GM18520 (cell line): ENCODE measurements at regions not wholly inside any gene's neighbourhood (a gene's known extent, or its start where the extent isn't known, plus 50 kb on each side); places are given as distances from the start of the nearest gene placed in this dataset.

Source experiments
- ATAC-seq: cut with Tn5 transposase; IDR thresholded peaks from one replicate; pipeline ENCODE4 v1.9.1; 2021; ENCODE audit not compliant: unreplicated experiment

DNA sequence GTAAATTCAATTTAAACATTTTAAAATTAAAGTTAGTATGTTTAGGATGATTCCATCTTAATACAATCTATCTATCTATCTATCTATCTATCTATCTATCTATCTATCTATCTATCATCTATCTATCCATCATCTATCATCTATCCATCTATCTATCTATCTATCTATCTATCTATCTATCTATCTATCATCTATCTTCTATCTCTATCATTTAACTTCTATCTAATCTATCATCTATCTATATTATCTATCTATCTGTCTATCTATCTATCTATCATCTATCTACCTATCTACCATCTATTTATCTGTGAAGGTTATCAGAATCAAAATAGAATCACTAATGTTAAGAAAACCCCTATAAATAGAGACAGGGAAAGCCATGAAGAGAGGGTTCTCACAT, 78.3 kb downstream of the RAMP3 start:
- no peak for ATAC-seq

DNA sequence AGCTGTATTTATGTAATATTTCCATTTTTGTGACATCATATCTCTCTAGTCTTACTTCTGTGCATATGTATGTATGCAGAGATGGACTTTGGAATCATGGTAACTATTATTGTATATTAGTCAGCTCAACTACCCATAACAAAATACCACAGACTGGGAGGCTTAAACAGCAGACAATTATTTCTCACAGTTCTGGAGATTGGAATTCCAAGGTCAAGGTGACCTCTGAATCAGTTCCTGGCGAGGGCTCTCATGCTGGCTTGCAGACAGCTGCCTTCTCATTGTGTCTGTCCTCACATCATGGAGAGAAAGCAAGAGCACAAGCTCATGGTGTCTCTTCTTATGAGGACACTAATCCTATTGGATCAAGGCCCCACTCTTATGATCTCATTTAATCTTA, 79.1 kb downstream of the RAMP3 start:
- no peak for ATAC-seq

DNA sequence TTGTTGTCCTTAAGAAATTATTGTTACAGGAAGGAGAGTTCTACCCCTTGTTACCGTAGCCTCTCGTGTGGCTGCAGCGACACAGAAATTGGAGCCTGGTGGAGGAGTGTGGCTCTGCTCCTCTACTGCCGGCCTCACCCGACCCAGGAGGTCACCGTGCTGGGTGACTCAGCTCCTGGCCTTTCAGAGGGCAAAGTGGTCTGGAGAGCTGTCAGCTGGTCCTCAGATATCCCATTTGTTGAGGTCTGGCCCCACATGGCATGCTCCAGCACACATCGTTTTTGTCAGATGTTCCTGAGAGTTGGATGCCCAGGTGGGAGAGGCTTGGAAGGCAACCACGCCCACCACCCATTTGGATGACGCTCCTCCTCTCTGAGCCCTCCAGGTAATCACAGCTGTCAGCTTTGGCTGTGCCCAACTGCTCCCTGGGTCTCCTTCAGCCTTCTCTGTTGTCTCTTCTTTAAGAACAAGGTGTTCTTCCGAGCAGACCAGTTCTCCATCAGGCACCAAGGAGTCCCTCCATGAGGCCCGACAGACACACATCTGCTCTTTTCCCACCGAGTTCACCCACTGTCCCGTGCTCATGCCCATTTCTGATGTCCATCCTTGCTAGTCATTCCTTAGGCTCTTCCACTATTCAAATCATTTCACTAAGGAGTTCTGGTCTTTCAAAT, 80.3 kb downstream of the RAMP3 start:
- ATAC-seq, result no peak

DNA sequence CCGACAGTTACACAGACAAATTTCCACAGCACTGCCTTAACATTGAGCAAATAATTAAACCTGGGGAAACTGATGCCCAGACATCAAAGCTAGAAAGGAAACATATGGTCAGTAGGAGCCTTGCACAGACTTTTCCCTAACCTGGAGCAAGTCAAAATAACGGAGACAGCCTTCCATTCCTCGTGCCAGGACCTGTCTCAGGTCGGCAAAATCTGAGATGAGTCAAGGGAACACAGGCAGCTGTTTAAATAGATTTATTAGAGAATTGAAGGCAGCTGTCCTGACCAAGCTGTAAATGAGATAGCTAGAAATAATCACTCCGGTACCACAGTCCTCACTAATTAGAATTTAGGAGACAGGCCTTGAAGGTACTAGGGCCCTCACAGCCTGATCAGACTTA, 81.2 kb downstream of the RAMP3 start:
- ATAC-seq, result no peak

DNA sequence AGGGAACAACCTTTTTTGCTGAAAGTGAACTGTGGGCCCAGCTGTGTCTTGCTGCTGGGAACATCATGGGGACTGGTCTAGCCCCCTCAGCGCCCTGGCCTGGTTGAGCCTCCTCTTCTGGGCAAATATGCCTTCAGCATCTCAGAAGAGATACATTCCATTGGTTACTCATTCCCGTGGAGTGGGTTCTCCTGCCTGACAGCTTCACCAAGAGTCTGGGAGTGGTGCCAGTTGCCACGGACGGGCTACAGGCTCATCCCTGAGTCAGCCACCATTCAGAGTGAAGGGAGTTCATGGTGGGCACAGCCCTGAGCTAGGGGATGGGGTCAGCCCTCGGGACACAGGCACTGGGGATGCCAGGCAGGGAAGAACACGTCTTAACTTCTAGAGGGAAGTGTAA, 81.9 kb downstream of the RAMP3 start:
- no peak for ATAC-seq

DNA sequence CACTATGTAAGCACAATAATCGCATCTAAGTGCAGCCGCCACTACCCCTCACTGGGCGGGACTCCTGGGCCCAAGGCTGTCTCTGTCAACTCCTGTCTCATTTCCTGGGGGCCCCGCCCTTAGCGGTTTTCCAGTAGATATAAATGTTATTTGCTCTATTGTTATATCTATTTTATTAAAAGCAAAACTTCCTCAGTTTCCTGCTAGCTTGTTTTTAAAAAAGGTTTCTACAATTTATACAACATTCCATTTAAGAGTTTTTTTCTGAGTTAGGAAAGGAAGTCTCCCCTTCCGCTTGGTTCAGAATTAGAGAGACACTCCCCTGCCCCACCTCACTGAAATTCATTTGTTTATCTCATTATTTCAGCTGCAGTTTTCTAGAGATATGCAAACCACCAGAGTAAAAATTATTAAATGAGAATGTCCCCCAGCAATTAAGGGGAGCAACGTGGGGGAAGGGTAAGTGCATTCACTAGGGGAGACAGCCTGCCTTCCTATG, 82.7 kb downstream of the RAMP3 start:
- ATAC-seq, result no peak

DNA sequence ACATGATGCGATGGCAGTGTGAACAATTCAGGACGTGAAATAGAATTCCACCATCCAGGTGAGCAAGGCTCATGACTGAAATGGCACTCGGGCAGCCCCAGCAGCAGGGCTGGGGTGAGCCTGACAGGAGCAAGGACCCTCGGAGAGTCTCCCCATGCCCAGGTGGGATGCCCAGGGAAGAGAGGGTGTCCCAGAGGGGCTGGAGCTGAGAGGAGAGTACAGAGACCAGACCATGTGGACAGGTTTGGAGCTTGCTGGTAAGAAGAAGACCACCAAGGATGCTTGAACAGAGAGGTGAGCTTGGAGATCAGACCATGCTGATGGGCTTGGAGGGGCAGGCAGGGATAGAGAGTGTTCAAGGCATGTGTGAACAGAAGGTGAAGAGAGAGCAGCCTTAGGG, 83.3 kb downstream of the RAMP3 start:
- no peak for ATAC-seq

DNA sequence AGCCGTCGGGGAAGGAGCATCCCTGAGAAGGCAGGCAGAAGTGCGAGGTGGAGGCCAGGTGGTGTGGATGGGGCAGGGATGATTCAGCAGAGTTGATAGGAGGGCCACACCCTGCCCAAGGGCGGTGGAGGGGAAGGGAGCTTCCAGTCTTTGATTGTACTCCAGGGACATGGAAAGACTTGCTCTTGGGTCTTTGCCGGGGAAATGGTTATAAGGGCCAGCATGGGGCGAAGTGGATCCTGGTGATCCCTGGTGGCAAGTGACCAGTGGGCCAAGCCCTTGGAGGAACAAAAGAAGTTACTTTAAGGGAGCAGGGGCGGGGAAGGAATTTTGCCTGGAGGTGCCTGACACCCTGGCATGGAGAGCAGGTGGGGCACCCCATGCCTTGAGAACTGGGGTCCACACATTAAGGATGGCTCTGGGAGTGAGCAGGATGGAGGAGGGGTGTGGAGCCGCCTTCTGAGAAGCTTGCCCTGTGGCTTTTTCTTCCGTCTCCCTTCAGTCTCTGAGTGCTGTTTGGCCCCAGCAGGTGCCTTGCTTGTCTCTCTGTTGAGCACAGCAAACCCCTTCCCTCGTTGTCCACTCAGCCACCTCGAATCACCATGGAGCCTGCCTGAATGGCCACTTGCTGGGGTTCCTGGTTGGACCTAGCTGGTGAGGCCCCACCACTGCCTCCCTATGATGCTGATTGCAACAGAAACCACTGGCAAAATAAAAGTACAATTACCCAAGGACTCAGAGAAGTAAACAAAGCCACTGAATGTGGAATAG, 83.9 kb downstream of the RAMP3 start:
- ATAC-seq, result no peak

DNA sequence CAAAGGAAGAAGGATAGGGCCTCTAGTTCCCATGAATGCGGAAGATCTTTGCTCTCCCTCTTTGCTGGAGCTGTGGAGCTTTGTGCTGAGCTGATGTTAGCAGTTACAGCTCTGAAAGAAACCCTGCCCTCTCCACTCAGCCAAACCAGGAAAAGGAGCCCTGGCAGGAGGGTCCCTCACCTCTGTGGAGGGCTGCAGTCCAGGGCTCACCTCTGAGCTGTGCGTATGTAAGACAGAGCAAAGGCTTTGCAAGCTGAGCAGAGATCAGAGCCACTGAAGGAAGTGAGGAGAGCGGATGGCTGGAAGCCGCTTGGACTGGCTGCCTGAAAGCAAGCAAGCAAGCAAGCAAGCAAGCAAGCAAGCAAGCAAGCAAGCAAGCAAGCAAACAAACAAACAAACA, 84.7 kb downstream of the RAMP3 start:
- ATAC-seq, result no peak

DNA sequence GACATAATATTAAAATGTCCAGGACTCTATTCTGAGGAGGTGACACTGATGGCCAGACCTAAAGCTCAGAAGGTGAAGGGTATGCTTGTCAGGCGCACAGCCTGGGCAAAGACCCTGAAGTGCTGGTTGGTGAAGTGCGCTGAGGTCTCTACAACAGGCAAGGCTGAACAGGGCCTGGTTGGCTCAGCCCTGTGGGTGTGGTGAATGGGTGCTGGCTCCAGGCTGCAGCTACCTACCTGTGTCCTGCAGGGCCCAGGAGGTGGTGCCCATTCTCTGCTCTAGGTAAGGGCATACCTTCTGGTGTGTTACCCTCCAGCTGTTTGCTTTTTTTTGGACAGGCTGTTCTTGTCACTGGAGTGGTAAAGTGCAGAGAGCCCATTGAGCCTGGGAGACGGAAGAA, 85.1 kb downstream of the RAMP3 start:
- no peak for ATAC-seq

DNA sequence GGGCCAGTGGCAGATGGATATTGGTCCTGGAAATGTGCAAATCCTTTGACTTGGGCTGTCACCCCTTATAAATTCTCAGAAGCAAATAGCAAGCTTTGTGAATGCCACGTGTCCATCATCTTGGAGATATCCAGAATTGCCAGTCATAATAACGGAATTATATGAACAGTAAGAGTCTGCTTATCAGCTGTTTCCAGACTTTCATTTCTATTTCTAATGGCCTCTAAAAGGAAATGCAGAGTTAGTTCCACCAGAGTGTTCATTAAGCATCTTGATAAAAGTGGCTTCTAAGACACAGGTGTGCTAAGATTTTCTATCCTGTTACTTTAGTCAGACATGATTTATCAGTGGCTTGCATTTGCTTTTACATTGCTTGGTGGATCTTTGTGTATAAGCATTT, 87.4 kb downstream of the RAMP3 start:
- no peak for ATAC-seq

DNA sequence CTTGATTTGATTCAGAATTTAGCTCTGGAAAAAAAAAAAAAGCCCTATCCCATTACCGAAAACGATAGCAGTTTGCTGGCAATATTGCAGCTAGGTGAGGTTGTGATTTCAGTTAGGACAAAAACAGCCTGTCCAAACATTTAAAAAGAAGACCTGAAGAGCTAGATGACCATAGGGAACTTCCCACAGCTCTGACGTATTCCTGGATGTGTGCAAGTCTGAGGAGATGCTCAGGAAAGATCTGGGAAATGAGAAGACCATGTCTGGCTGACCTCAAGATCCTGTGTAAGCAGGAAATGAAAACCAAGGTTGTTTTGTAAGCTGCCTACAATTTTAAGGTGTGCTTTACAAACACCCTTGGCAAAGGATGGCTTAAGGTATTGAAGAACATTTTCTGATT, 88.7 kb downstream of the RAMP3 start:
- ATAC-seq, result no peak

DNA sequence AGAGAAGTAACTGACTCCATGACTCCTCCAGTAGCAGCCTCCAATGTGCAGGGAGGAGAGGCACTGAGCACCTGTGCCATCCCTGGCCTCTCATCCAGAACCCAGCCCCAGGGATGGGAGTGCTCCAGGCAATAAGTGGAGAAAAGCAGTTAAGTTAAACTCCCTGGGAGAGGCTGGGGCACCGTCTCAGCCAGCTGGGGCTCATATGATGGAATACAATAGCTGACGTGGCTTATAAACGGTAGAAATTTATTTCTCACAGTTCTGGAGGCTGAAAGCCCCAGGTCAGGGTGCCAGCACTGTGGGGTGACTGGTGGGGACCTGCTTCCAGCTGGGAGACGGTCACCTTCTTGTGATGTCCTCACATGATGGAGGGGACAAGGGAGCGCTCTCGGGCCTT, 94.7 kb downstream of the RAMP3 start:
- no peak for ATAC-seq

DNA sequence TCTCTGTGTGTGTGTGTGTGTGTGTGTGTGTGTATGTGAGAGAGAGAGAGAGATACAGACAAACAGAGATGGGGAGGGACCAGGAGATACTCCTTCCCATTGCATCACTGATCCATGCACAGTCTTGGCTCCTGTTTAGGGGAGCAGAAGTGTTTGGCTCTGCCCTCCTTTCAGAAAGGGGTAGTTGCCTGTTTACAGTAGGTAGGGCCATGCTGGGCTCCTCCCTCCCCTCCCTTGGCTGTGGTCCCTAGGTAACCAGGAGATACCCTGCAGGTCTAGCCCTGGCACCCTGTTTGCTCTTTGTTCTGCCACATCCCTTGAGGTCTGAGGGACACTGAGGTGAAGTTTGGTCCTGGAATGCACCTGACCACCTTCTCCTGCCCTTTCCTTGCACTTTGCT, 95.3 kb downstream of the RAMP3 start:
- ATAC-seq, result no peak

DNA sequence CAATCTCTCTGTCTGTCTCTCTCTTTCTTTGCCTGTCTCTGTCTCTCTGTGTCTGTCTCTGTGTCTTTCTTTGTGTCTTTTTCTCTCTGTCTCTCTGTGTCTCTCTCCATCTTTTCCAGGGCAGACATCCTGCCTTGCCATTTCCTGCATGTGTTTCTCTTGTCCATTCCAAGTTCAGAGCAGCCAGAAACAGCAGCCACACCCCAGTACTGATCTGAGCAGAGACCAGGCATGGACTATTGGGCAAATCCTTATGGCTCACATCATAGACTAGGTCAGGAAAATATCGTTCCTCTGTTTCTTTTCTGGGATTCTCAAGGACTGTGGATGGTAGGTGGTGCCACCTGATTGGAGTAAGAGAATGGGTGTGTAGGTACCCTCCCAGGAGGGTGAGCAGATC, 95.8 kb downstream of the RAMP3 start:
- ATAC-seq, result no peak

DNA sequence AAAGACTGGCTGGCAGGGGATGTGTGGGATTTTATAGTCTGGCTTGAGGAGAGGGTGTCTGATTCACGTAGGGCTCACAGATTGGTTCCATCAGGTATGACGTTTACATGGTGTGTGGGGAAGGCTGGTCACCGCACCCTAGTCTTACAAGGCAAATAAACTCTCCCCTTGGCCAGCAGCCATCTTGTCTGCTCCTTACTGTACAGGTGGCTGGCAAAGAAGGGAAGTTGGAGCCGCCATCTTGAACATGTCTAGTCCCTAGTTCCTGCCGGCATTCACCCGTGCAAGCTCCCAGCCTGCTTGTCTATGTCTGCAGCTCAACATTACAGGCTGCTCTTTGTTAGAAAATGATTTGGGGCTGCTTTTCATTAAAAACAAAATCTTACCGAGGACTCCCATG, 97.6 kb downstream of the RAMP3 start:
- no peak for ATAC-seq

DNA sequence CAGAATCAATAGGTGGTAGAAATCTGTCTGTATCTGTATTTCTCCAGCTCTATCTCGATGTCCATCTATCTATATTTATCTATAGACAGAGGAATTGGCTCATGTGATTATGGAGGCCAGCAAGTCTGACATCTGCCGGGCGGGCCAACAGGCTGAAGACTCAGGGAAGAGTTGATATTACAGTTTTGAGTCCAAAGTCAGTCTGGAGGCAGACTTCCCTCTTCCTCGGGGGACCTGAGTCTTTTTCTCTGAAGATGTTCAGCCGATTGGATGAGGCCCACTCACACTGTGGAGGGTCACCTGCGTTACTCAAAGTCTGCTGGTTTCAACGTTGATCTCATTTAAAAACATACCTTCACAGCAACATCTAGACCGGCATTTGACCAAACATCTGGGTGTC, 98.7 kb downstream of the RAMP3 start:
- ATAC-seq, result no peak

DNA sequence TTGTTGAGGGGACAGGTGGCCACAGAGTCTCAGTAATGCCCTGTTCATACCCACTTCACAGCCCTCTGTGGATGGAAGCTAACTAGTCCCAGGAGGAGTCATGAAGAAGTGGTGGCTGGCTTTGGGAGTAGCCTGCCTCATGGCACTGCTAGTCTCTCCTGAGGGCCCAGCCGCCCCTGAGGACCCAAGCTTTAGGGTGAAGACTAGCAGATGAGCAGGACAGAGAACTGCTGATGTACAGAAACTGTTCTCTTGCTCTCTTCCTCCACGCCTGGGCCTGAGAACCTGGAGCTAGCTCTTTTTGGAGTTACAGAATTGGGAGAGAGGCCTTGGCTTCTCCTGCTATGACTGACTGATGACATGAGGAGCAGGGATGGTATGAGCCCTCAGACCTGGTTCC, 99.2 kb downstream of the RAMP3 start:
- no peak for ATAC-seq

DNA sequence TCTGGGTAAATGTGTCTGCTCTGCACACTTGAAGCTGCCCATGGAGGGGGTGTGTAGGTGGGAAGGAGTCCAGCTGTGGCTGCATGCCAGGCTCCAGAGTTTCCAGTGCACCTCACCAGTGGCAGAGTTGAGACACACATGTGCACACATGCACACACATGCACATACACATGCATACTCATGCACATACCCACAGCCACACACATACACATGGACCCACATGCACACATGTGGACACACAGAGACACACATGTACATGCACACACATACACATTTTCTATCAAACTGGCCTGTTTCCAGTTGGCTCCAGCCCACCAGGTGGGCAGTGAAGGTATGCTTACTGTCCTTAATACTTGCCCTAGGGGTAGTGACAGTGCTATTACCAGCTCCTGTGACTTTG, 99.7 kb downstream of the RAMP3 start:
- ATAC-seq, result no peak

DNA sequence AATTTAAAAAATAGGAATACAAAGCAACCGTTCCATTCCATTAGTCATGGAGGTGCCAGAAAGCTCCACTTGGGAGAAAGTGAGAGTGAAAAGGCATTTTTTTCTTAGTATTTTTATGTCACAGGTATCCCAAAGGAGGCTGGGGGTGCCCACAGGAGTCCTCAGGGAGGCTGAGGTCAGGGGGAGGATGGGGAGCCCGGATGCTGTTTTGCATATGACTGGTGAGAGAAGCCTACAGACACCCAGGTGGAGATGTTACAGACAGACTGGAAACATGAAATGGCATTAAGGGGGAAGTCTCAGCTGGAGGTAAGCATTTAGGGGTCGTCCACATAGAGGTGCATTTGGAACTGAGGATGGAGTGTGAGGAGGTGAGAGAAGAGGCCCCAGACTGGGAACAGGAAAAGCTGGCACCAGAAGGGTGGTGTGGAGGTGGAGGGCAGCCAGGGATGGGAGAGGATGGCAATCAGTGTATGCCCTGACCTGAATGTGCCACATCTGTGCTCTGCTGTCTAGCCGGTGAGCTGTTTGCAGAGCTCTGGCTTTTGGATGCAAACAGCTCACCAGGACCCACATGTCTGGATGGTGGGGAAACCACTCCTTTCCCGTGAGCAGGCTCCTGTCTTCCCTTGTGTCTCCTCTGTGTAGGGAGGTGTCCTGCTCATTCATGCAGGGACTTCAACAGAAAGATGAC, 101.1 kb downstream of the RAMP3 start:
- no peak for ATAC-seq

DNA sequence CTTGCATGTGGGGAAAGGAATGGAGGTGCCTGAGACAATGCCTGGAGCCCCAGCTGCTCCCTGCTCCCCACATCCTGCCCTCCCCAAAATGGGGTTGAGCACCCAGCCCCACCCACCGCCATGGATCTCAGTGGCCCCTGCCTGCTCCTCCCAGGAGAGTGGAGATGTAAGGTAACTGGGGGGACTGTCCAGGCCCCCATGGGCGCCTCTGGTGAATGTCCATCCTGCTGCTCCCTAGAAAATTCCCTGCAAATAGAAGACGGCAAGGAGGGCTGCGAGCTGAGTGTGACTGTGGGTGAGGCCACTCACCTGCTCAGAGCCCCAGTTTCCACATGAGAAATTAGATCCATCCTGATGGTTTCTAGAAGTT, 101.6 kb downstream of the RAMP3 start:
- ATAC-seq, result no peak

DNA sequence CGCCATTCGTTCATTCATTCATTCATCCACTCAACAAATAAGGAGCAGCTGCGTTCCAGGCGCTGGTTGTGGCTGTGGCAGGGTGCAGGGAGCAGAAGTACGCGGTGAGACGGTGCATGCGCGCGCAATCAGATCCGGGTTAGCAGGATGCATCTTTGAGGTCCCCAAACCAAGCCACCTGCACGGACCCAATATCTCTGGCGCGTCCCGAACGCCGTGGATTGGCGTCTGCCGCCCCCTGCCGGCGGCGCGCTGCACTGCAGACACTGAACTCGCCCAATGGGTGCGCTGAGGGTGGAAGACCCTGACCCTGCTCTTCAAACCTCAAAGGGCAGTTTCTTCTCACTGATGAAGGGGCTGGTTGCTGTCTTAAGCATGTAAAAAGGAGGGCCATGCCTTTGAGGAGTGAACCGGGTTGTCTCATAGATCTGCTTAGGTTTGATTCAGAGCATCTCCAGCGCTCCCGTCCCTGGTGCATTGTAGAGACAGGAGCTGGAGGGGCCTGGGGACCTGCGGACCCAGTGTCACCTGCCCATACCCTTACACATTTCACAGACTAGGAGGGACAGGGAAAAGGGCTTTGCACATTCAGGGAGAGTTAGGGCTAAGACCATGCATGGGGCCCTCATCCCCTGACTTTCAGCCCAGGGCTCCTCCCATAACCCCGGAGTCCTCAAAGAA, 102.5 kb downstream of the RAMP3 start:
- ATAC-seq, result peak; percentile 58
